Fibroblast of mammary gland (primary cell): ENCODE measurements at regions not wholly inside any gene's neighbourhood (a gene's known extent, or its start where the extent isn't known, plus 50 kb on each side); places are given as distances from the start of the nearest gene placed in this dataset.

Source experiments
- DNase-seq: peaks from one replicate; pipeline ENCODE4 v3.0.0-alpha.2; 2010; ENCODE audit warnings: low read depth
- H3K4me3 ChIP-seq: 2 replicates; pipeline ENCODE4 v1.5.1; 2011; ENCODE audit warnings: low read depth, mild to moderate bottlenecking, low read length, moderate library complexity; ENCODE audit not compliant: control insufficient read depth
- TF ChIP-seq, protein P1 (sequence below): conservative IDR thresholded peaks from 2 replicates; pipeline ENCODE4 v1.5.1; 2011; ENCODE audit warnings: low read depth, low read length, inconsistent platforms; ENCODE audit not compliant: control insufficient read depth, insufficient read depth

DNA sequence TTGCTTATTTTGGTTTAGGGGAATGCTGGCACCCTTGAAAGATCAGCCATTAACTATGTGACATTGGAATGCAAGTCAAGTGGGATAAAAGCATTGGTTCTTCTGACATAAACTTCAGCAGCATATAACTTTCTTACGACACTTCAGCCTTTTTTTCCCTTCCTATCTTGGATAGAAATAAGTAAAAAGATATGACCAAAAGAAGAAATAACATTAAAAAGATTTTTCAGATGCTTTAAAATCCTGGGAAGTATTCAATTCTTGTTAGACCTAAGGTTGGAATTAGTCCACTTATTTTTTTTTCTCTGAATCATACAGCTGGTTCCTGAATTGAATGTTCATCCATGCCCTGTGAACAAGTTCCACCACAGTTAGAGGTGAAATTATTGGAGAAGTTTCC is 85.6 kb upstream of the TSPAN8 start:
- DNase-seq: no peak
- H3K4me3 ChIP-seq: no peak overlapping the region
- TF ChIP-seq, protein P1, sequence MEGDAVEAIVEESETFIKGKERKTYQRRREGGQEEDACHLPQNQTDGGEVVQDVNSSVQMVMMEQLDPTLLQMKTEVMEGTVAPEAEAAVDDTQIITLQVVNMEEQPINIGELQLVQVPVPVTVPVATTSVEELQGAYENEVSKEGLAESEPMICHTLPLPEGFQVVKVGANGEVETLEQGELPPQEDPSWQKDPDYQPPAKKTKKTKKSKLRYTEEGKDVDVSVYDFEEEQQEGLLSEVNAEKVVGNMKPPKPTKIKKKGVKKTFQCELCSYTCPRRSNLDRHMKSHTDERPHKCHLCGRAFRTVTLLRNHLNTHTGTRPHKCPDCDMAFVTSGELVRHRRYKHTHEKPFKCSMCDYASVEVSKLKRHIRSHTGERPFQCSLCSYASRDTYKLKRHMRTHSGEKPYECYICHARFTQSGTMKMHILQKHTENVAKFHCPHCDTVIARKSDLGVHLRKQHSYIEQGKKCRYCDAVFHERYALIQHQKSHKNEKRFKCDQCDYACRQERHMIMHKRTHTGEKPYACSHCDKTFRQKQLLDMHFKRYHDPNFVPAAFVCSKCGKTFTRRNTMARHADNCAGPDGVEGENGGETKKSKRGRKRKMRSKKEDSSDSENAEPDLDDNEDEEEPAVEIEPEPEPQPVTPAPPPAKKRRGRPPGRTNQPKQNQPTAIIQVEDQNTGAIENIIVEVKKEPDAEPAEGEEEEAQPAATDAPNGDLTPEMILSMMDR: no peak

DNA sequence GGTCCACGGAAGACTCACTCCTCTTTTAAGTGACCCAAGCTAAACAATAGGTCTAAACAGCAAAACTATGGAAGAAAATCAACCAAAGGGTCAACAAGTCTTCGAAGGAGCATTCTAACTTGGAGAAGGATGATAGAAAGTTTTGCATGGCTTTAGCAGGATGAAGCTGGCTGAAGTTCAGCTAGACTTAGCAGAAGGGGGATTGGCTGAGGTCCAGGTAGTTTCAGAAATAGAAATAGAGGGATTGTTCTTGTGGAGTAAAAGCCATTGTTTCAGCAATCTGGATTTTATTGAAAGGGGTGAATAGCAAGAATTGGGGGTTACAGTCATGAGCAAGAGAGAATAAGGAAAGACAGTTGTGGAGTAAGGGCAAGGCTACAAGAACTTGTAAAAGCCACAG is 84.7 kb upstream of the TSPAN8 start:
- no peak overlapping the region for H3K4me3 ChIP-seq
- DNase-seq: no peak
- TF ChIP-seq, protein P1: no peak

DNA sequence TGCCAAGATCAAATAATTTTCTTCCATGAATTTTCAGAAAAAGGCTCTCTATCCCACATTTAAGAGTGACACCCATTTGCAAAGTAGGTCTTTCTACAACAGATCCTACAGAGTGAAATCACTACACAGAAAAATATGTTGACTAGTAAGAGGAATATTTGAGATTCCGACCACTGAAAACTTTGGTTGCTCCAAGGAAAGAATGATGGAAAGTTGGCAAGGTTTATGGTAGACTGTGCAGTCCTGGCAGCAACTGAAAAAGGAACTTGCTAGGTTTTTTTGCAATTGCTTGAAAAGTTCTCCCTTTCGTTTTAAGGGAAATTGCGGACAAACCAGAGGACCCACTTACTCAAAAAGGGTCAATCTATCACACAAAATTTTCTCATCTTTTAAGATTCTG is 83.1 kb upstream of the TSPAN8 start:
- DNase-seq: no peak
- TF ChIP-seq, protein P1: no peak

DNA sequence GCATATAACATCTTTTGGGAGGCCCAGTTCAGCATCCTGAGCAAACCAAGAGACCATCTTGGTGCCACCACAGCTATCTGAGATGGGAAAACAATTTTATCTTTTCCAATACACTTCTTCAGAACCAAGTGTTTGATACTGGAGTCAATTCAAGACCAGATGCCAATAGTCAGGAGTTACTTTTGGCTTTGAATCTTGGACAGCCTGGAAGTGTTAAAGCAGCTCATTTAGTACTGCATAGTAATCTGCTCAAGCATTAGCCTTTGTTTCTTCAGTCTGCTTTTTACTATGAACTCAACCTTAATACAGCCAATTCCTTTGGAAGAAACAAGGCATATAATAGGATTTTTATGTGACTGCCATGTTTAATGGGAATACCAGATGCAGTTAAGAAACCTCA is 81.9 kb upstream of the TSPAN8 start:
- DNase-seq: no peak
- H3K4me3 ChIP-seq: no peak overlapping the region
- TF ChIP-seq, protein P1: no peak

More for the DNA sequence above, 83.1 kb upstream of the TSPAN8 start:
- no peak overlapping the region for H3K4me3 ChIP-seq

DNA sequence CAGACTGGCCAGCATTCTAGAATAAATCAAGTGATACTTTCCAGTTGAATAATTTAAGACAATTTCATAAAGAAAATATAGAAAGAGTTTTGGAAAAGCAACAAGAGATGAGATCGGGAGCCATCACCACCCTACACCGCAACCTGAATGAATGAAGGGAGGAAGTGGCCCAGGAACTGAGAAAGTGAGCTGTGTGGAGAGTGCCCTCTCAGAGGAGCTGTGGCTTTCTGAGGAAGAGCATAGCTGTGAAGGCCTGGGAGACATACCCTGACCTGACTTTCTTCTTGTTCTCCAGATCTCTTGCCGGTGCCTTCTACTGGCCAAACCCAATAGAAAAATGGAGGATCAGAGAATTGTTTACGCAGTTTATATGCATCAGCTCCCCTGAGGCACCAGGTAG is 79.3 kb upstream of the TSPAN8 start:
- H3K4me3 ChIP-seq: no peak overlapping the region
- DNase-seq: no peak
- TF ChIP-seq, protein P1: no peak

DNA sequence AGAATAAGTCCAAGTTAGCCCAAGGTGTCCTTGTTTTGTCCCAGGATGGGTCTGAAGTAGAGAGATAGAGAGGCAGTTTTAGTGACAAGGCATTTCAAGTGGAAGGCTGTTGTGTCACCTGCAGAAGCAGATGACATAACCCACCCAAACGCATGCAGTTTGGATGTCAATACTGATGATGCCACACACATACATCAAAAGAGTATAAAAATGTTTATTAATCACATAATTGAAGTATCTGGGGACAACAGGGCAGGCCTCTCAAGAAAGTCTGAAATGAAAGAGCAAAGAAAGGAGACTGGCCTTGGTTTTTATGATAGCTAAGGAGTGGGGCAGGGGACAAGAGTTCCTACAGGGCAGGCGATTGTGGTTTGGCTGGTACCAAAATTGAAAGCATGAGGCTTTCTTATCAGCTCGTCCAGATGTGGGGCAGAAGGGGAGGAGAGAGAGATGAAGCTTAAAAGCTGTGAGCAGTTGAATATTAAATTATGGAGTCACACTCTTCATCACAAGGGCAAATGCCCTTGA is 78.4 kb upstream of the TSPAN8 start:
- no peak overlapping the region for H3K4me3 ChIP-seq
- no peak for DNase-seq
- TF ChIP-seq, protein P1: no peak

DNA sequence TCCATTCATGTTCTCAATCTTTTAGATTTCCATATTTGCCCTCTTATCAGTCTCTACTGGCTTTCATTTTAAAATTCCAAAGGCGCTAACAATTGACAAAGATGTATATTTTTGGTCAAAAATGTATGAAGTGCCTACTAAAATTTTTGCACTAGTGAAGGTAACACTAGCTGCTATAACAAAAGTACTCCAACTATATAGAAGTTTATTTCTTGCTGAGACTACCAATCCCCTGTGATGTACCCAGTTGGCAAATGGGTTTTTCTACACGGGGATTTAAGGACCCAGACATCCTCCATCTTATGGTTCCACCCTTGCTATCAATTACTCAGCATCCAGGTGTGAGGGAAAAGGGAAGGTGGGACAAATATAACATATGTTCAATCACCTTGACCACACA is 75.3 kb upstream of the TSPAN8 start:
- TF ChIP-seq, protein P1: no peak
- DNase-seq: no peak
- no peak overlapping the region for H3K4me3 ChIP-seq
